GM12878 (cell line): ENCODE measurements at regions not wholly inside any gene's neighbourhood (a gene's known extent, or its start where the extent isn't known, plus 50 kb on each side); places are given as distances from the start of the nearest gene placed in this dataset.
"Not testable (repeated sequence)": the region's sequence is repeated elsewhere in the genome, so short reads cannot be mapped to it uniquely, and the experiment has no call there.

ENCODE experiments used
- ATAC-seq: fragments of 200-7000 bp; cut with Tn5 transposase; 3 replicates; pipeline ENCODE4 v1.9.1; 2020; ENCODE audit warnings: mild to moderate bottlenecking, moderate library complexity
- BruUV-seq: library from RNA; stranded (reverse); fragments of 400-500 nt; replicated peaks from 2 replicates; lab custom pipeline; 2021; lab: Mats Ljungman, UMichigan
- CTCF ChIA-PET: fragments of 300-600 bp; sonication (Branson Sonifier 250); formaldehyde crosslinking; extraction: SDS; loops from one replicate; lab custom pipeline; 2021; ENCODE audit warnings: inconsistent platforms; lab: Yijun Ruan, JAX
- POLR2A ChIA-PET: fragments of 350-600 bp; formaldehyde crosslinking; extraction: SDS; loops from one replicate; lab custom pipeline; 2021; ENCODE audit warnings: inconsistent platforms; lab: Charles Lee
- RAD21 ChIA-PET: fragments of 300-600 bp; sonication (Branson Sonifier 250); formaldehyde crosslinking; loops from one replicate; lab custom pipeline; 2023; ENCODE audit warnings: antibody characterized with exemption; ENCODE audit not compliant: unreplicated experiment; lab: Charles Lee
- SMC1A ChIA-PET: fragments of 300-600 bp; sonication (Branson Sonifier 250); formaldehyde crosslinking; loops from one replicate; lab custom pipeline; 2023; ENCODE audit not compliant: unreplicated experiment, uncharacterized antibody; lab: Charles Lee
- DNase-seq: peaks from one replicate; pipeline ENCODE4 v3.0.0-alpha.2; 2011; ENCODE audit warnings: low read depth, low spot score
- FAIRE-seq: peaks from 3 replicates; lab custom pipeline; 2011; peaks lifted over from hg19 to GRCh38; lab: Jason Lieb, UNC
- H2AFZ ChIP-seq: 2 replicates; pipeline ENCODE4 v1.6.0; 2011; ENCODE audit warnings: low read depth, low read length, control low read depth; ENCODE audit not compliant: control insufficient read depth
- H3K27ac ChIP-seq: 2 replicates; pipeline ENCODE4 v1.5.1; 2011; ENCODE audit warnings: control low read depth; ENCODE audit not compliant: control insufficient read depth, insufficient read depth
- H3K27me3 ChIP-seq, 2 experiments: replicated peaks in 1 of 2; 2 replicates each; pipeline versions ENCODE4 v1.6.0 to v1.6.1; 2011; ENCODE audit warnings: low read length in 1 of 2; ENCODE audit not compliant: control insufficient read depth in 2 of 2, insufficient read depth in 2 of 2
- H3K36me3 ChIP-seq, 2 experiments: 2 replicates each; pipeline ENCODE4 v1.5.1; 2011; ENCODE audit warnings: low read length in 1 of 2; ENCODE audit not compliant: control insufficient read depth in 2 of 2, insufficient read depth in 2 of 2
- H3K4me1 ChIP-seq: 2 replicates; pipeline ENCODE4 v1.6.1; 2011; ENCODE audit warnings: mild to moderate bottlenecking, low read length, moderate library complexity, mixed read lengths; ENCODE audit not compliant: control insufficient read depth, insufficient read depth
- H3K4me2 ChIP-seq: 2 replicates; pipeline ENCODE4 v1.6.0; 2011; ENCODE audit warnings: control low read depth; ENCODE audit not compliant: control insufficient read depth, insufficient read depth
- H3K4me3 ChIP-seq: fragments of 200-600 bp; sonication (generic); 2 replicates; pipeline ENCODE4 v1.5.1; 2016
- H3K79me2 ChIP-seq: 2 replicates; pipeline ENCODE4 v1.6.0; 2011; ENCODE audit warnings: low read length; ENCODE audit not compliant: control insufficient read depth, insufficient read depth
- H3K9ac ChIP-seq: 2 replicates; pipeline ENCODE4 v1.8.0; 2011; ENCODE audit warnings: low read length, control low read depth, mixed read lengths; ENCODE audit not compliant: control insufficient read depth, insufficient read depth
- H3K9me3 ChIP-seq: replicated peaks from 3 replicates; pipeline ENCODE4 v1.5.1; 2011; ENCODE audit warnings: mild to moderate bottlenecking, low read length; ENCODE audit not compliant: control insufficient read depth, insufficient read depth
- H4K20me1 ChIP-seq: 2 replicates; pipeline ENCODE4 v1.6.0; 2011; ENCODE audit not compliant: control insufficient read depth, insufficient read depth
- WGBS: methylation state at CpG from one replicate; pipeline ENCODE4 v1.1.6; 2016; ENCODE audit warnings: low lambda C conversion rate; ENCODE audit not compliant: insufficient replicate concordance, insufficient coverage; ENCODE audit errors: missing lambda C conversion rate; 5-methylcytosine and 5-hydroxymethylcytosine counted together
- in situ Hi-C: fragments of 300-500 bp; cut with MboI; formaldehyde crosslinking; loops from 9 replicates; pipeline ENCODE4 v1.14.3; 2018; ENCODE audit warnings: mixed read lengths
- intact Hi-C: fragments of 100-400 bp; cut with micrococcal nuclease; formaldehyde crosslinking; loops from one replicate; pipeline ENCODE4 v1.14.2; 2022; ENCODE audit not compliant: unreplicated experiment

GRCh38 chr12:33087876-33088275 is 191.3 kb upstream of the PKP2 start:
- RAD21 ChIA-PET, H3K79me2 ChIP-seq, H3K27me3 ChIP-seq, POLR2A ChIA-PET, H3K4me2 ChIP-seq, H3K9ac ChIP-seq, H3K4me3 ChIP-seq, in situ Hi-C loops, CTCF ChIA-PET, DNase-seq, H3K4me1 ChIP-seq, FAIRE-seq, H2AFZ ChIP-seq, SMC1A ChIA-PET, BruUV-seq, H3K27ac ChIP-seq, intact Hi-C loops, H4K20me1 ChIP-seq, ATAC-seq, H3K9me3 ChIP-seq, H3K36me3 ChIP-seq: not testable (repeated sequence)
- 0% methylated on average over 1 of the region's 1 CpG for WGBS

- DNase-seq, FAIRE-seq, H3K4me1 ChIP-seq, H3K79me2 ChIP-seq, H3K27ac ChIP-seq, H3K27me3 ChIP-seq, H3K9me3 ChIP-seq, CTCF ChIA-PET, RAD21 ChIA-PET, BruUV-seq, H3K36me3 ChIP-seq, ATAC-seq, H4K20me1 ChIP-seq, H3K4me2 ChIP-seq, SMC1A ChIA-PET, H3K4me3 ChIP-seq, H2AFZ ChIP-seq, POLR2A ChIA-PET, H3K9ac ChIP-seq, in situ Hi-C loops, intact Hi-C loops: not testable (repeated sequence)
- 35% methylated on average over 9 of the region's 9 CpGs for WGBS
Measured at GRCh38 chr12:33076401-33076800, 179.8 kb upstream of the PKP2 start.

- SMC1A ChIA-PET, H2AFZ ChIP-seq, H4K20me1 ChIP-seq, H3K9ac ChIP-seq, POLR2A ChIA-PET, FAIRE-seq, intact Hi-C loops, DNase-seq, H3K27me3 ChIP-seq, CTCF ChIA-PET, H3K4me1 ChIP-seq, H3K36me3 ChIP-seq, H3K27ac ChIP-seq, H3K4me2 ChIP-seq, H3K4me3 ChIP-seq, H3K9me3 ChIP-seq, in situ Hi-C loops, ATAC-seq, BruUV-seq, H3K79me2 ChIP-seq, RAD21 ChIA-PET: not testable (repeated sequence)
- WGBS = 71% methylated on average over 25 of the region's 25 CpGs
Measured at GRCh38 chr12:33075130-33075766, 178.7 kb upstream of the PKP2 start.
